HEK293 (cell line): ENCODE measurements at regions not wholly inside any gene's neighbourhood (a gene's known extent, or its start where the extent isn't known, plus 50 kb on each side); places are given as distances from the start of the nearest gene placed in this dataset.

Source experiments
- ZEB2 ChIP-seq: fragments of 450-650 bp; formaldehyde crosslinking; IDR thresholded peaks from 2 replicates; pipeline ENCODE4 v1.5.1; 2016; ENCODE audit warnings: missing biosample characterization, missing genetic modification characterization
- ZNF140 ChIP-seq: fragments of 450-650 bp; formaldehyde crosslinking; IDR thresholded peaks from 2 replicates; pipeline ENCODE4 v1.5.1; 2016; ENCODE audit warnings: missing biosample characterization, missing genetic modification characterization
- TF ChIP-seq, protein P1 (sequence below): IDR thresholded peaks from 2 replicates; pipeline ENCODE4 v1.6.1; 2011; ENCODE audit warnings: mild to moderate bottlenecking, low read depth, low read length, borderline replicate concordance

- TF ChIP-seq, protein P1, sequence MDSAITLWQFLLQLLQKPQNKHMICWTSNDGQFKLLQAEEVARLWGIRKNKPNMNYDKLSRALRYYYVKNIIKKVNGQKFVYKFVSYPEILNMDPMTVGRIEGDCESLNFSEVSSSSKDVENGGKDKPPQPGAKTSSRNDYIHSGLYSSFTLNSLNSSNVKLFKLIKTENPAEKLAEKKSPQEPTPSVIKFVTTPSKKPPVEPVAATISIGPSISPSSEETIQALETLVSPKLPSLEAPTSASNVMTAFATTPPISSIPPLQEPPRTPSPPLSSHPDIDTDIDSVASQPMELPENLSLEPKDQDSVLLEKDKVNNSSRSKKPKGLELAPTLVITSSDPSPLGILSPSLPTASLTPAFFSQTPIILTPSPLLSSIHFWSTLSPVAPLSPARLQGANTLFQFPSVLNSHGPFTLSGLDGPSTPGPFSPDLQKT = no peak
- TF ChIP-seq ZNF140 (tag by site-specific recombination) = no peak
- TF ChIP-seq ZEB2 (tag by site-specific recombination) = no peak
Observed at GRCh38 chr15:39248204-39248603, 332.7 kb upstream of the THBS1 start.
